ENCODE measurements at regions not wholly inside any gene's neighbourhood (a gene's known extent, or its start where the extent isn't known, plus 50 kb on each side); places are given as distances from the start of the nearest gene placed in this dataset.

GRCh38 chr5:142531977-142532780, 153.7 kb downstream of the FGF1 start:
- Histone ChIP-seq H3K27ac (no peak overlapping the region), H3K4me1 (no peaks in the 10 kb centered on the region), H3K9me3 (peaks cover 12% of the 10 kb centered on the region), H3K36me3 (ENCODE audit: insufficient read depth in 1 of 2, low read depth in 1 of 2) (no peaks in the 10 kb centered on the region), H3K4me3 (no peak overlapping the region), H3K27me3 (ENCODE audit: insufficient read depth in 3 of 3, low read length in 2 of 3) (no peaks in the 10 kb centered on the region)
- WGBS, 3 donors = 65 to 74% (median 68%) methylated on average over 8 to 9 of the region's 9 CpGs
- TF ChIP-seq CTCF (IDR thresholded peaks at IDR 0.05) = no peak
- intact Hi-C loops (cut with DNase I) = no loop called here
- no peak for DNase-seq
- ATAC-seq = no peak

GRCh38 chr5:142530904-142531303, 155.0 kb downstream of the FGF1 start:
- 87 to 92% (median 88%) methylated on average over 4 of the region's 4 CpGs for WGBS, 3 donors
- H3K27ac ChIP-seq = no peak overlapping the region

GRCh38 chr5:142529626-142530278, 156.1 kb downstream of the FGF1 start:
- H3K36me3 ChIP-seq (ENCODE audit: insufficient read depth in 1 of 2, low read depth in 1 of 2) = no peaks in the 10 kb centered on the region
- ATAC-seq = no peak
- H3K27me3 ChIP-seq (ENCODE audit: insufficient read depth in 3 of 3, low read length in 2 of 3) = no peaks in the 10 kb centered on the region
- intact Hi-C loops (cut with DNase I) = no loop called here
- 93 to 95% (median 95%) methylated on average over 4 of the region's 4 CpGs for WGBS, 3 donors
- TF ChIP-seq CTCF (IDR thresholded peaks at IDR 0.05) = no peak
- H3K9me3 ChIP-seq = peaks cover 5% of the 10 kb centered on the region
- no peak overlapping the region for H3K27ac ChIP-seq
- H3K4me3 ChIP-seq = no peak overlapping the region
- H3K4me1 ChIP-seq = no peaks in the 10 kb centered on the region
- no peak for DNase-seq

More at GRCh38 chr5:142530904-142531303, 155.0 kb downstream of the FGF1 start:
- DNase-seq (no peak), ATAC-seq (no peak)
- Histone ChIP-seq H3K36me3 (ENCODE audit: insufficient read depth in 1 of 2, low read depth in 1 of 2) (no peaks in the 10 kb centered on the region), H3K27me3 (ENCODE audit: insufficient read depth in 3 of 3, low read length in 2 of 3) (no peaks in the 10 kb centered on the region), H3K4me3 (no peak overlapping the region), H3K4me1 (no peaks in the 10 kb centered on the region), H3K9me3 (peaks cover 12% of the 10 kb centered on the region)
- no peak for TF ChIP-seq CTCF (IDR thresholded peaks at IDR 0.05)
- intact Hi-C loops (cut with DNase I) = no loop called here

GRCh38 chr5:142527664-142528295, 158.1 kb downstream of the FGF1 start:
- H3K4me1 ChIP-seq = no peaks in the 10 kb centered on the region
- no peaks in the 10 kb centered on the region for H3K27me3 ChIP-seq (ENCODE audit: insufficient read depth in 3 of 3, low read length in 2 of 3)
- intact Hi-C loops (cut with DNase I) = no loop called here
- H3K27ac ChIP-seq = no peak overlapping the region
- no peak overlapping the region for H3K4me3 ChIP-seq
- ATAC-seq (no peak), DNase-seq (no peak)
- 57 to 63% (median 60%) methylated on average over 3 of the region's 3 CpGs for WGBS, 3 donors
- no peaks in the 10 kb centered on the region for H3K36me3 ChIP-seq (ENCODE audit: insufficient read depth in 1 of 2, low read depth in 1 of 2)
- H3K9me3 ChIP-seq = no peaks in the 10 kb centered on the region
- no peak for TF ChIP-seq CTCF (IDR thresholded peaks at IDR 0.05)

Data from psoas muscle (tissue), 7 donors.